K562 (cell line): ENCODE measurements at regions not wholly inside any gene's neighbourhood (a gene's known extent, or its start where the extent isn't known, plus 50 kb on each side); places are given as distances from the start of the nearest gene placed in this dataset.

Experiments used
- ATAC-seq: fragments of 200-7000 bp; cut with Tn5 transposase; 3 replicates; pipeline ENCODE4 v1.9.1; 2020; ENCODE audit warnings: moderate library complexity
- BruUV-seq: library from RNA; stranded (reverse); fragments of 400-500 nt; replicated peaks from 2 replicates; lab custom pipeline; 2021; lab: Mats Ljungman, UMichigan
- CTCF ChIA-PET: fragments of 300-600 bp; formaldehyde crosslinking; extraction: SDS; loops from one replicate; lab custom pipeline; 2021; ENCODE audit warnings: low intra/inter-chr PET ratio; lab: Yijun Ruan, JAX
- POLR2A ChIA-PET: fragments of 300-600, 350-650 bp; sonication (Branson Sonifier 250); formaldehyde crosslinking; extraction: SDS; loops from one replicate; lab custom pipeline; 2021; ENCODE audit warnings: antibody characterized with exemption, inconsistent platforms; lab: Yijun Ruan, JAX
- DNase-seq, 4 experiments: peaks; one replicate each; pipeline versions ENCODE4 v3.0.0 to v3.0.0-alpha.2; 2011 to 2018; ENCODE audit warnings: low spot score in 3 of 4, mixed read lengths in 3 of 4; ENCODE audit errors: extremely low read depth in 1 of 4
- FAIRE-seq: peaks from 2 replicates; lab custom pipeline; 2011; peaks lifted over from hg19 to GRCh38; lab: Jason Lieb, UNC
- H2AFZ ChIP-seq: 2 replicates; pipeline ENCODE4 v1.6.0; 2011; ENCODE audit warnings: low read depth, low read length, control low read depth, inconsistent platforms
- H3K27ac ChIP-seq: fragments of 200-600 bp; 3 replicates; pipeline ENCODE4 v1.8.0; 2011; ENCODE audit warnings: low read depth, mild to moderate bottlenecking, control low read depth, inconsistent platforms, low read length, moderate library complexity, mixed read lengths; ENCODE audit errors: extremely low read depth
- H3K27me3 ChIP-seq, 2 experiments: fragments of 300-600 bp in 1 of 2; 2 replicates in 1 of 2; 3 replicates in 1 of 2; pipeline versions ENCODE4 v1.6.0 to v1.8.0; 2011; ENCODE audit warnings: inconsistent platforms in 2 of 2, low read length in 2 of 2, mild to moderate bottlenecking in 1 of 2, mixed read lengths in 1 of 2, moderate library complexity in 1 of 2; ENCODE audit not compliant: control insufficient read depth in 2 of 2, insufficient read depth in 2 of 2
- H3K36me3 ChIP-seq: fragments of 300-600 bp; 3 replicates; pipeline ENCODE4 v1.8.0; 2011; ENCODE audit warnings: mild to moderate bottlenecking, low read length, inconsistent platforms; ENCODE audit not compliant: control insufficient read depth, insufficient read depth
- H3K4me1 ChIP-seq, 2 experiments: fragments of 200-600 bp in 1 of 2; replicated peaks in 1 of 2; 2 replicates in 1 of 2; 3 replicates in 1 of 2; pipeline versions ENCODE4 v1.5.1 to v1.8.0; 2011; ENCODE audit warnings: inconsistent platforms in 2 of 2, low read length in 2 of 2, mild to moderate bottlenecking in 1 of 2, mixed read lengths in 1 of 2, moderate library complexity in 1 of 2; ENCODE audit not compliant: control insufficient read depth in 2 of 2, insufficient read depth in 2 of 2
- H3K4me2 ChIP-seq: 2 replicates; pipeline ENCODE4 v1.6.1; 2011; ENCODE audit warnings: low read length, control low read depth, inconsistent platforms, mixed read lengths; ENCODE audit not compliant: insufficient read depth
- H3K4me3 ChIP-seq: fragments of 200-600 bp; sonication (generic), shearing (Covaris generic); 2 replicates; pipeline ENCODE4 v1.5.1; 2016; ENCODE audit warnings: control low read depth, inconsistent platforms
- H3K79me2 ChIP-seq: fragments of 200-600 bp; 3 replicates; pipeline ENCODE4 v1.8.0; 2011; ENCODE audit warnings: low read length, inconsistent platforms; ENCODE audit not compliant: control insufficient read depth, insufficient read depth
- H3K9ac ChIP-seq, 2 experiments: 2 replicates each; pipeline versions ENCODE4 v1.6.0 to v1.6.1; 2011; ENCODE audit warnings: low read depth in 2 of 2, low read length in 2 of 2, control low read depth in 1 of 2, inconsistent platforms in 1 of 2, mild to moderate bottlenecking in 1 of 2, mixed read lengths in 1 of 2; ENCODE audit not compliant: insufficient read depth in 1 of 2
- H3K9me1 ChIP-seq: one replicate; pipeline ENCODE4 v1.6.0; 2011; ENCODE audit warnings: inconsistent platforms, mild to moderate bottlenecking, low read length, moderate library complexity; ENCODE audit not compliant: control insufficient read depth, insufficient read depth
- H3K9me3 ChIP-seq: replicated peaks from 2 replicates; pipeline ENCODE4 v1.5.1; 2011; ENCODE audit warnings: low read depth, low read length, inconsistent platforms; ENCODE audit not compliant: control insufficient read depth, insufficient read depth
- H4K20me1 ChIP-seq: replicated peaks from 2 replicates; pipeline ENCODE4 v1.6.1; 2011; ENCODE audit warnings: low read length, inconsistent platforms, mixed read lengths; ENCODE audit not compliant: control insufficient read depth, insufficient read depth
- AFF4 ChIP-seq: sonication (generic); formaldehyde crosslinking; IDR thresholded peaks from 2 replicates; pipeline ENCODE4 v1.8.0; 2023; ENCODE audit warnings: mild to moderate bottlenecking, missing genetic modification reagents
- BHLHE40 ChIP-seq: IDR thresholded peaks from 2 replicates; pipeline ENCODE4 v1.6.1; 2011; ENCODE audit warnings: low read length, improper control_type of control experiment
- HEY1 ChIP-seq: fragments of 250-450 bp; sonication (Bioruptor Pico); IDR thresholded peaks from 2 replicates; pipeline ENCODE4 v1.5.0; 2020; ENCODE audit warnings: mild to moderate bottlenecking, moderate library complexity, borderline replicate concordance
- HNRNPL ChIP-seq: fragments of 200-400 bp; formaldehyde crosslinking; IDR thresholded peaks from 2 replicates; pipeline ENCODE4 v1.6.1; 2017; ENCODE audit warnings: low read depth, mild to moderate bottlenecking, low read length
- KLF16 ChIP-seq: IDR thresholded peaks from 2 replicates; pipeline ENCODE4 v1.6.1; 2016; ENCODE audit warnings: antibody characterized with exemption
- LEF1 ChIP-seq: fragments of 450-650 bp; IDR thresholded peaks from 2 replicates; pipeline ENCODE4 v1.6.1; 2016; ENCODE audit warnings: mild to moderate bottlenecking
- MAZ ChIP-seq, 2 experiments: fragments of 450-650 bp in 1 of 2; sonication (generic) in 1 of 2; formaldehyde crosslinking; IDR thresholded peaks in 1 of 2; conservative IDR thresholded peaks in 1 of 2; 2 replicates each; pipeline versions ENCODE4 v1.4.0 to v1.5.0; 2020; ENCODE audit warnings: mild to moderate bottlenecking in 1 of 2, missing genetic modification reagents in 1 of 2
- NCOA6 ChIP-seq: fragments of 450-650 bp; IDR thresholded peaks from 2 replicates; pipeline ENCODE4 v1.6.1; 2017; ENCODE audit warnings: mild to moderate bottlenecking
- NFRKB ChIP-seq: fragments of 450-650 bp; IDR thresholded peaks from 2 replicates; pipeline ENCODE4 v1.6.1; 2016; ENCODE audit warnings: low read depth
- SPI1 ChIP-seq: IDR thresholded peaks from 2 replicates; pipeline ENCODE4 v1.6.1; 2011; ENCODE audit warnings: low read depth, low read length, control low read depth, borderline replicate concordance
- SRSF1 ChIP-seq: fragments of 200-400 bp; formaldehyde crosslinking; IDR thresholded peaks from 2 replicates; pipeline ENCODE4 v1.6.1; 2017; ENCODE audit warnings: mild to moderate bottlenecking, low read depth, low read length, moderate library complexity
- TCF3 ChIP-seq: sonication (generic); formaldehyde crosslinking; IDR thresholded peaks from 2 replicates; pipeline ENCODE4 v1.4.0; 2020; ENCODE audit warnings: mild to moderate bottlenecking, missing genetic modification reagents
- TEAD4 ChIP-seq, 2 experiments: sonication (generic) in 1 of 2; formaldehyde crosslinking in 1 of 2; IDR thresholded peaks; 2 replicates each; pipeline versions ENCODE4 v1.6.1 to v1.8.0; 2012 to 2022; ENCODE audit warnings: borderline replicate concordance in 1 of 2, inconsistent platforms in 1 of 2, low read length in 1 of 2, mild to moderate bottlenecking in 1 of 2, missing genetic modification reagents in 1 of 2
- ZNF384 ChIP-seq: IDR thresholded peaks from 2 replicates; pipeline ENCODE4 v1.6.1; 2012; ENCODE audit warnings: low read depth, low read length, improper control_type of control experiment
- WGBS: fragments of 100-300 bp; shearing (Covaris generic); methylation state at CpG from one replicate; pipeline ENCODE4 v1.1.6; 2016; ENCODE audit warnings: low coverage, mixed read lengths; ENCODE audit not compliant: insufficient coverage; ENCODE audit errors: missing lambda C conversion rate; 5-methylcytosine and 5-hydroxymethylcytosine counted together
- in situ Hi-C: fragments of 300-500 bp; cut with MboI; formaldehyde crosslinking; loops from 4 replicates; pipeline ENCODE4 v1.15.0; 2018; ENCODE audit warnings: inconsistent platforms, mixed read lengths
- intact Hi-C: fragments of 100-400 bp; cut with micrococcal nuclease; formaldehyde crosslinking; loops from 2 replicates; pipeline ENCODE4 v1.14.2; 2022
- TF ChIP-seq, protein P1 (sequence below): IDR thresholded peaks from 2 replicates; pipeline ENCODE4 v1.6.1; 2016; ENCODE audit warnings: missing genetic modification characterization, missing compliant biosample characterization

- no peak for TF ChIP-seq HEY1 (CRISPR knock-in tag)
- no peak for TF ChIP-seq NCOA6
- TF ChIP-seq LEF1: no peak
- TF ChIP-seq HNRNPL: no peak
- no peak for TF ChIP-seq BHLHE40
- TF ChIP-seq KLF16: no peak
- no peak for TF ChIP-seq SPI1
- TF ChIP-seq NFRKB: no peak
- TF ChIP-seq SRSF1: no peak
Measured at GRCh38 chr1:228984107-228984506, 248.8 kb downstream of the RHOU start (continued).

DNA sequence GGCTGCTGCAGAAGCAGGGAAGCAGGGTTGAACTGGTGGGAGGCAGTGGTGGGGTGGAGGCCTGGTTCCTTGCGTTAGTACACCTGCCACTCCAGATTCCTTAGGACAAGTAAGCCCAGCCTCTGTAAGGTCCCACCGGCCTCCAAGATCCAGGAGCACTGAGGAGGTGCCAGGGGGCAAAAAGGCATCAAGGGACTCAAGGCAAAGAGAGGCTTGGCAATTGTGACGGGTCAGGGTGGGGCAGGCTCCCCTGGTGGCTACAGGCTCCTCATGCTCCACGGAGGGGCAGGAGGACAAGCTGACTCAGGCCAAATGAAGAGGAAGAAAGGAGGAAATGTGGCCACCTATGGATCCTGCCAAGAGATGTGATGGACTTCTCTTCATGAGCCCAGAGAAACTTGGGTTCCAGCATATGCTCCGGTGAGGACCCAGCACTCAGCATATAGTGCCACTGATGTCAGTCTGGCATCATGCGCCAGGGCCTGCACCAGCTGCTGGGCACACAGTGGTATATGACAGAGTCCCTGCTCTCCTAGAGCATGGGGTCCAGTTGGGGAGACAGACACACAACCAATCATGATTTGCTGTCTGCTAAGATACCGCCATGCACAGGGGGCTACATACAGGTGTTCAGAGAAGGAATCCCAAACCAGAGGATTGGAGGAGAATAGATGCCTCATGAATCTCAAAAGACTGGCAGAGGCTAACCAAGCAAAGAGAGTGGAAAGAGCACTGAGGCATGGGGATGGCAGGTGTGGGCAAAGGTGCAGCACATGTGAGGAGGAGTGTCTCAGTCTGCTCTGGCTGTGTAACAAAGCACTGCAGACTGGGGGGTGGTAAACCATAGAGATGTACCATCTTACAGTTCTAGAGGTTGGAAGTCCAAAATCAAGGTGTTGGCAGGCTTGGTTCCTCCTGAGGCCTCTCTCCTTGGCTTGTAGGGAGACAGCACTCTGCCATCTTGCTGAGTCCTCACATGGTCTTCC, 249.7 kb downstream of the RHOU start:
- ATAC-seq: no peak
- no peak overlapping the region for H3K9ac ChIP-seq
- TF ChIP-seq AFF4 (no peak), ZNF384 (no peak), MAZ (CRISPR knock-in tag; conservative IDR thresholded peaks at IDR 0.05 in 1 of 2, IDR thresholded peaks at IDR 0.05 in 1 of 2) (no peak), TEAD4 (IDR thresholded peaks at IDR 0.05; ENCODE audit: low read length) (no peak), TEAD4 (CRISPR knock-in tag; IDR thresholded peaks at IDR 0.05; ENCODE audit: borderline replicate concordance) (no peak), TCF3 (no peak)
- TF ChIP-seq, protein P1, sequence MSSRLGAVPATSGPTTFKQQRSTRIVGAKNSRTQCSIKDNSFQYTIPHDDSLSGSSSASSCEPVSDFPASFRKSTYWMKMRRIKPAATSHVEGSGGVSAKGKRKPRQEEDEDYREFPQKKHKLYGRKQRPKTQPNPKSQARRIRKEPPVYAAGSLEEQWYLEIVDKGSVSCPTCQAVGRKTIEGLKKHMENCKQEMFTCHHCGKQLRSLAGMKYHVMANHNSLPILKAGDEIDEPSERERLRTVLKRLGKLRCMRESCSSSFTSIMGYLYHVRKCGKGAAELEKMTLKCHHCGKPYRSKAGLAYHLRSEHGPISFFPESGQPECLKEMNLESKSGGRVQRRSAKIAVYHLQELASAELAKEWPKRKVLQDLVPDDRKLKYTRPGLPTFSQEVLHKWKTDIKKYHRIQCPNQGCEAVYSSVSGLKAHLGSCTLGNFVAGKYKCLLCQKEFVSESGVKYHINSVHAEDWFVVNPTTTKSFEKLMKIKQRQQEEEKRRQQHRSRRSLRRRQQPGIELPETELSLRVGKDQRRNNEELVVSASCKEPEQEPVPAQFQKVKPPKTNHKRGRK (tag): no peak
- TF ChIP-seq, all 486 proteins: peak for 0
- Histone ChIP-seq H3K27ac (no peak overlapping the region), H3K4me1 (peaks cover 0 to 3% of the 10 kb centered on the region in 2 experiments; a peak in 1 of 5 replicates), H3K27me3 (peaks cover 31 to 62% of the 10 kb centered on the region in 2 experiments), H3K79me2 (no peaks in the 10 kb centered on the region), H3K36me3 (no peaks in the 10 kb centered on the region), H2AFZ (no peak overlapping the region), H3K9me3 (no peaks in the 10 kb centered on the region), H3K9me1 (no peaks in the 10 kb centered on the region), H3K4me3 (no peak overlapping the region), H4K20me1 (0 out of 2 replicates have a peak, but pooled peaks cover 4% of the 10 kb centered on the region), H3K4me2 (no peak overlapping the region)
- DNase-seq (no peak), FAIRE-seq (no peak)
- 2% methylated on average over 7 of the region's 7 CpGs for WGBS
- intact Hi-C loops: no loop called here
- ChIA-PET POLR2A (interaction anchor here (1.6 kb wide), 1 partner anchor 9 kb away, joined by 3 read pairs; no protein-coding TSS in a partner anchor), CTCF (no interaction called here)
- in situ Hi-C loops: no loop called here
- no TSS peak for BruUV-seq
